GDM1 (cell line): ENCODE measurements at regions not wholly inside any gene's neighbourhood (a gene's known extent, or its start where the extent isn't known, plus 50 kb on each side); places are given as distances from the start of the nearest gene placed in this dataset.

ENCODE experiments used
- DNase-seq: peaks from one replicate; lab custom pipeline; 2025; lab: John Stamatoyannopoulos, UW

DNA sequence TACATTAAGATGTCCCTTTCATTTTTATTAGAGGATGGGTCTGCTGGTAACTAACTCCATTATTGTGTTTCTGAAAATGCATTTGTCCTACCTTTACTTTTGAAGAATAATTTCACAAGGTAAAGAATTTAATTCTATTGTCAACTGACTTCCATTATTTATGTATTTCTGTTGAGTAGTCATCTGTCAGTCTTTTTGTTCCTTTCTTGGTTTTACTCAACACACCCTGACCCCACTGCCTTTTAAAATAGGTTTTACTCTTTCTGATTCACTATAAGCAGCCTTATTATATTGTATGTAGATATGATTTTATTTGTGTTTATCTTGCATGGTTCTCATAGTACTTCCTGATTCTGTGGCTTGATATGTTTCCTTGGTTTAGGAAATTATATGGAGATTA is 237.5 kb downstream of the TGFB2 start:
- DNase-seq: no peak

DNA sequence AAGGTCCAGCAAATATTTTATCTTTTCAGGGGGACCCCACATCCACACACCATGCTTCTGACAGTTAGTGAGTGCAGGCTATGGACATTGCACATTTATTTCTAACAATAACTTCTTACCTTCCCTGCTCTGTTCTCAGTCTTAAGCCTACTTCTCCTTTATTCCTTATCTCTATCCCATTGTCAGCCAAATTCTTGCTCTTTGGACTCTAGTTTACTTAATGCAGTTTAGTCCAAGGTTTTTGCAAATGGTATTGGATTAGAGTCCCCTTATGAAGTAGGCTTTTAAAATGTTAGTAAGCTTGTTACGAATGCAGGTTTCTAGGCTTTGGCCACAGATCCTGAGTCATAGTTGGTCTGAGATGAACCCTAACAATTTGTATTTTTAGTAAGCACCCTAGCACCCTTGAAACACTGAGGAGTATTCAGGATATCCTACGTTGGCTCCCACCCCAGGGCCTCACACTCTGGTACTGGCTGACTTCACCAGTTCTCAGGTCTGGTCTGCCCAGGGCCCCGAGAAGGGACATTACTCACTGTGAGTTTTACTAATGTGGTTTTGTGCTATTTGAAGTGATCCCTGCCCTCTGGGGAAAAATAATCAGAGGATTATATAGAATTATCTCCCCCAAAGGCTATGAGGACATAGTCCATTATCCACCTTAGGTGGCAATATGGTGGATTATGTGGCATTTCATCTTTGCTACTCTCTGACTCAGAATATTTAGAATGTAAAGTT is 239.5 kb downstream of the TGFB2 start:
- no peak for DNase-seq

DNA sequence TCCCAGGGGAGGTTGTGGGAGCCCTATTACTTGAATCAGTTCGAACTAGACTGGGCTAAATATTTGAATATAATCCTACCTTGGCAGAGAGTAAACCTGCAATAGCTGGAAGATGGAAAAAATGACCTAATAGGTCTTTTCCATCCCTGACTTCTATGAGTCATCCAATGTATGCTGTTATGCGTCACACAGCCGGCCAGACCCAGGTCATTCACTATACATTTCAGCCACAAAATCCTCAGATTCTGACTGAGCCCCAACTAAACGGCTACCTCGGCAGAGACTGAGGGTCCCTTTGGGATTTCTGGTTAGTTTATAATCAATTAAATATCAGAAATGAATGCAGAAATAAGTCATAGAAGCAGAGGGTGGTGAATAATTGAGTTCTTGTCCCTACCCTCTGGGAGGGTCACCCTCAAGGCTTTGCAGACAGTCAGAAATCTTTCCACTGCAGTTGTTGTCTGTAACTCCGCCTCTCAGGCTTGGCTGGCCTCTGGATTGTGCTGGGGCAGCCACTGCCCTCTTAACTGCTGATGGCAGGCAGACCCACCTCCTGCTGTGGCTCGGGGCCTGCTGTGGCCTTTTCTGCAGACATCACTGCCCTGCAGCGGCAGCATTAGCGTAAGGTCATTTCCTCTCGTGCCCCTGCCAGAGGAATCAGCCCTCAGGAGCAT is 240.5 kb downstream of the TGFB2 start:
- no peak for DNase-seq

DNA sequence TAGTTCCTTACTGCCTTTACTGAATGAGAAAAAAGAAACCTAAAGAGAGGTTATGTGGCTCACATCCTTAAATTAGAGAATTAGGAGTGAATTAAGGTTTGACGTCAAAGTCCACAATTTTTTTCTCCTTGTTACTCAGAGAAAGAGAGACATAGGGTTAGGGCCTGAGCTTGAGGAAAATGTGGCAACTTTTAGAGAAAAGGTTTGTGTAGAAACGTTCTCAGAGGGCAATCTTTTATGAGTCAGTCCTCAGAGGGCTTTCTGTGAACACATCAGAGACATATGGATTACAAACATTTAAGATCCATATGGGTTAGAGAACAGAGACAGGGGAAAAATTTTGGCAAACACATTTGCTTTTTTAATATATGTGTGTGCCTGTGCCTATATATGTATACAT is 242.8 kb downstream of the TGFB2 start:
- DNase-seq: no peak

DNA sequence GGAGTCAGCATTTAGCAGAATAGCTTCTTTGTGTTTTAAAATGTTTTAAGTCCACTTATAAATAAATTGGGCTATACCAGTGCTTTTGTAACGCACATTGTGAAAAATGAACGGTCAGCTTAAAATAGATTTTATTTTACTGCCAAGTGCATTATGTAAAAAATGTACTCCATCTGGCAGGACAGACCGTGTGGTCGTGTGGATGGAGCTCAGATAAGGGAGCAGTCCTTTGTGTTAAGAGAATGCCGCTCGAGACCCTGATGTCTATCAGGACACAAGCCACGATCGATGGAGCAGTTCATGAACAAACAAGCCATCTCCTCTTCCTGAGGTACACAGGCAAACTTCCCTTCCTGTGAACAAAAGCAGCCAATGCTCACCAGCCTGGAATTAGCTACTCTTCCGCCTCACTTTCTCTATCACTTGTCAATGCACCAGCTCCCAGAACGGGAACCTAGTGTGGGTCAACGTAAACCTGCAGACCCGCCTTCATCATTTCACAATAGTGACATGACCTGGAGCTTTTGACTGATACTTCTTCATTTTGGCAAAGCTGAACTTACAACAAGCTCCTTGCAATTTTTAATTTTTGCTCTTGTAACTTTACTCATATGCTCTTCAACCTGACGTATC is 243.5 kb downstream of the TGFB2 start:
- DNase-seq: no peak

DNA sequence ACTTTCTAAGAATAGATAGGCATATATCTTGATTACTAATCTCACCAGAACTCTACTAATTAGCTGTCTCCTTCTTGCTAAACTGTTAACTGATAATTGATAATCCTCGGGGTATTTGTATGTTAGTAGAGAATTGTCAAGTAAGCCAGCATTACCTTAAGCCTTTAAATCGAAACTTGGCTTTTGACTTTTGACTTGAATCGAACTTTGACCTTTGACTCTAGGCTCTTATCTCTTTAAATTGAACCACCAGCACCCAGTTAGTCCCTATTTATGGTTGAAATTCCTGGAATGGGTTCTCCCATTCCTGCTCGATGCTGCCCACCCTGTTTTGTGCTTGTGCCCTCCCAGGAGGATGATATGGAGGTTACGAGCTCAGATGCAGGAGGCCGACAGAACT is 244.4 kb downstream of the TGFB2 start:
- no peak for DNase-seq

DNA sequence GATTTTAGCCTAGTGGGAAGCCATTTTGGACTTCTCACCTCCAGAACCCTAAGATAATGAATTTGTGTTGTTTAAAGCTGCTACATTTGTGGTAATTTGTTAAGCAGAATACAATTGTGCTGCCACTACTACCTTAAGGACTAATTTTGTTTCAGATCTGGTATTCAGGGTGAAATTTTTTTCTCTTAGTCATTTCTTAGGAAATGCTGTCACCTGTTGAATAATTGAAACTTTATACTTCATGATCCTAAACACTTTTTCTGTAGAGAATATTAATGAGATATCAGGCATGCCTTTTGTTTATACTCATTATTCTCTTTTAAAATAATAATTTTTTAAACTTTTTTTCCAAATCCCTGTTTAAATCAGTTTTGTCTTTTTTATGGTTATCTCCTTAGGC is 246.8 kb downstream of the TGFB2 start:
- no peak for DNase-seq

DNA sequence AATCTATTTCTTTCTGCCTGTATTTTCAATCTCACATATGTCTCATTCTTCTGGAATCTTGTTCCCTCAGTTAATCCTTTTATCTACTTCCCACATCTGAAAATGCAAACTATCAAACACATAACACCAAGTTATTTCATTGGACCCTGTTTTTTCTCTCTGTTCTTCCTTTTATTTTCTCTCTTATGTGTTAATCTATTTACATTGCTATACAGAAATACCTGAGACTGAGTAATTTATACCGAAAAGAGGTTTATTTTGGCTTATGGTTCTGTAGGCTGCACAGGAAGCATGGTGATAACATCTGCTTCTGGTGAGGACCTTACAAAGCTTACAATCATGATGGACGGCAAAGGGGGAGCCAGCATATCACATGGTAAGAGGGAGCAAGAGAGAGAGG is 247.6 kb downstream of the TGFB2 start:
- DNase-seq: no peak

DNA sequence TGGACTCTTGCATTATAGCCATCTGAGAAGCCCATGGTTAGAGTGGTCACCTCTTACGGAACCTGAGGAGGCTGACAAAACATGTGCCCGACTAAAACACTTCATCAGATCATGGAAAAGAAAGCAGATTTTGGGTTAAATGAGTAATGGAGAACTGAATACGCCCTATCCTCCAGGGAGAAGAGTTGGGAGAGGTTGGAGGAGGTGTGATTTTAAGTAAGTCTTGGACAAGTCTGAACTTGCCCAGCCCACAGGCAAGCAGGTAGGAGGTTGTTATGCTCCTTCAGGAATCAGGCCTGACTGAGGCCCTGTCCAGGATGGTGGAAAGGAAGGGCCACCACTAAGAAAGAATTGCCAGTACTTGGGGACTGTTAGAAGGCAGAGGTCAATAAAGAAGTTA is 255.8 kb downstream of the TGFB2 start:
- DNase-seq: no peak

DNA sequence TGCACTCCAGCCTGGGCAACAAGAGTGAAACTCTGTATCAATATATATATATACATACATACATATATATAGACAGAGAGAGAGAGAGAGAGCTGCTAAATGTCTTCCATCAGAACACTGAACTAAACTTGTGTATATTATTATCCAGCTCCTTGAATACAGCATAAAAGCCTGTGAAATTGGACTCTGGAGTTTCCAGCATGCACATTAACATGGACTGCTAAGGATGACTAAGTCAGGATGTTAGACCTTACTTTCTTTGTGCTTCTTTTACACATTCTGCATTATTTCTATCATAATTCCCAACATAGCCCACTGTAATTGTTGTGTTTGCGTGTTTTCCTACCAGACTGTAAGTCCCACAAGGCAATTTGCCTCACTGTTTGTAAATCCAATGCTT is 259.1 kb downstream of the TGFB2 start:
- no peak for DNase-seq

DNA sequence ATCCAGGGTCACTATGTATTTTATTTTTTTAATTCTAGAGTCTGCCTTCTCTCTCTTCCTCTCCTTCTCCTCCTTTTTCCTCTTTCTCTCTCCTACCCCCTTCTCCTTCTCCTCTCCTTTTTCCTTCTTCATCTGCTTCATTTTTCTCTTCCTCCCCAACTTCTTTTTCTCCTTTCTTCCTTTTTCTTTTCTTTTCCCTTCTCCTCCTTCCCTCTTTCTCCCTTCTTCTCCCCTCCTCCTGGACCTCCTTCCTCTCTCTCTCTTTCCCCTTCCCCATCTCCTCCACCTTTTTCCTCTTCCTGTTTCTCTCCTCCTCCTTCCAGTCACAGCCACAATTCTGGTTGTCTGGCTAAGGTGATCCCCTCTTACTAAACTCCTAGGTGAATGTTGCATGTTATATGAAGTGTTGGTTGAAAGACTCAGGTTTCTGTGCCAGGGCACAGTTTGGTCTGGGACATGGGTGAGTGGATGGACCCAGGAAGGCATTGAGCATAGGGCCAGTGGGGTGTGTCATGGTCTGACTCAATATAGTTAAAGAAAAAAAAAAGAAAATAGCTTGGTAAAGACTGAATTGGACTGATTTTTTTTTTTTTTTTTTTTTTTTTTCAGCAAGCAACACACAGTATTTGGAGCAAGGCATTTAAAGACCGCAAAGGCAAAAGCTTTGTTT is 266.9 kb downstream of the TGFB2 start:
- no peak for DNase-seq

DNA sequence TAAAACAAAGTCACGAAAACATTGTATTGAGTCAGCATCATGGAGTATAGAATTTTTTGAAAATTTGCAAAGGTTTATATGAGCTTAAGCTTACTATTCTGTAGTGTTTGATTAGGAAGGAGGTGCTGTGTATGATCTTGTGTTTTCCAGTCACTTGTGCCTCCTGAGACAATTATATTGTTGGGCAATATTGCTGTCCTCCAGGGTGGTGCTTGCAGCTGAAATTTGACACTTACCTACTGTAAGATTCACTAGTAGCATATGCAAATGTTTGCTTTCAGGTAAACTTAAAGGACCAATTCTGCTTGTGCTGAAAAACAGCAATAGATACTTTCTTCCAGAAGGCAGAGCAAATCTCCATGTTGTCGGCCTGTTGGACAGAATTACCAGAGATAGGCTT is 268.0 kb downstream of the TGFB2 start:
- DNase-seq: no peak

DNA sequence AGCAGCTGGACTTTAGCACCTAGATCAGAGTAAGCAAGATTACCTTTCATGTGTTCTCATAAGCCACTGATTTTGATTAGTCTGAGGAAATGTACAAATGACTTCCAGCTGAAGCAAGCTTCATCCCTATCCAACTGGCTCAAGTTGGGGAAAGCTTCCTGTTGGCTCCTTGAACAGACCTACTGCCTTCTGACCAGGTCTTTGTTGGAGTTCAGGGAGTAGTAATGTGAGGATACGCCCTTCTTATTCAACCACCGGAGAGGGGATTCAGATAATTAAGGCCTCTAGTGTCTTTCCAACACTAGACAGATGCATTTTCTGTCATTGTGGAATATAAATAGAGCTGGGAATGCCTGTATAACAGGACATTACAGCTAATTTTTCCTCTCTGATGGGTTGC is 268.9 kb downstream of the TGFB2 start:
- DNase-seq: no peak

DNA sequence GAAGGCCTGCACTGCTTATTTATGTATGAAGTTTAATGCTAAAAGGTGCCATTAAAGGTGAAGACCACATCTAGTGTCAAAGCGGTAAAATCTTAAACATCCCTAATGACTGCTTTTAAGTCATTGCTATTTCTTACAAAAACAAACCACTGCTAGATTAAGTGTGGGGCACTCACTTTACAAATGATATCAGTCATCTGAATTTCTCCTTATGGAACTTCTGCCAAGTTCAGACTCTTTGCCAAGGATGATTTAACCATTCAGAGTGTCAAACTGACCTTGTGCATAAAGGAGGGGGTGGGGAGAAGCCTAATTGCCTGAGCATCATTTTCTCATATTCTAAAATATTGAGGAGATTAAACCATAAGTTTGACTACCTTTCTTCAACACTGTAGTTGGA is 271.5 kb downstream of the TGFB2 start:
- DNase-seq: no peak

DNA sequence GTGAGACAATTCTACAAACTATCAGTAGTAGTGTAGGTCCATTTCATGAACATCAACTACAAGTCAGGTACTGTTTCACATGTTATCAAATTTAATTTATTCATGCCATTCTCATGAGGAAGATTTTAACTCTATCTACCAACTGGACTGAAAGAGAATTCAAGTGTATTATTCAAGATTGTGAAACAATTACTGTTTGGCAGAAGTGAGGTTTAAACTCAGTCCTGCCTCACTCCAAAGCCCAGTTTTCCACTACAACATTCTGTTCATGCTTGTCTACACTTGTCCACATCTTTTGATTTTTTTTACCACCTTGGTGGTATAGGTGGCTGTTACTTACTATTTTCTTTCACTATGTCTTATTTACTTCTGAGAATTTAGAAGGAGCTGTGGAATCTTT is 272.9 kb downstream of the TGFB2 start:
- DNase-seq: no peak

DNA sequence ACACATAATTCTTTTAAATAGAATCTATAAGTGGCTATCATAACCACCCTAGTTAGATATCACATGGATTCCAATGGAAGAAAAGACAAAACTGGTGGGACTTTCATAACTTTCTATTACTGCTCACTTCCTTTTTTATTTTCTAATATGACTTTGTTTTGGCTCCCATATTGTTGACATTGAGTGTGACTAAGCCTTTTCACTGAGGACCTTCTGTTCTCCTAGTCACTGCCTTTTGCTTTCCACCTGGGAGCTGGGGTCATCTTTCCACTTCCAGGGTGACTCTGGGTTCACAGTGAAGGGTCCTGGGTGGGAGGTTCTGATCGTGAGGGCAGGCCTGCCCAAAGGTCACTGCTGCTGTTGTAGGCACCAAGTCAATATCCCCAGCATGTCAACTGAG is 275.8 kb downstream of the TGFB2 start:
- no peak for DNase-seq

DNA sequence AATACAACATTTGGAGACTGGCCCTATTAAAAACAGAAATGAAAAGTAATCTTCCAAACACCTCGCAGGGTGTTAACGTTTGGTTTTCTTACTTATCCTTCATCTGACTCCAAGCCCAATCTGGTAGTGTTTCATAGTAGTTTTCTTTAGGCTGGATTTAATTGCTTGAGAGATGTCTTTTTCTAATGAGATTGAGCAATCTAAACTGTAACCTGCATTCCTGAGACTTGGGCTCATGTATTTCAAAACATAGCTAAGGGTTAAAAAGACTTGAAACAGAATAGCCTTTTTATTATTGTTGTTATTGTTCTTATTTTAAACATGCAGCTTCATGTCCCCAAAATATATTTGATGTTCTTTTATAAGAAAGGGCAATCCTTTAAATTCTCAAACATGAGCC is 278.9 kb downstream of the TGFB2 start:
- no peak for DNase-seq

DNA sequence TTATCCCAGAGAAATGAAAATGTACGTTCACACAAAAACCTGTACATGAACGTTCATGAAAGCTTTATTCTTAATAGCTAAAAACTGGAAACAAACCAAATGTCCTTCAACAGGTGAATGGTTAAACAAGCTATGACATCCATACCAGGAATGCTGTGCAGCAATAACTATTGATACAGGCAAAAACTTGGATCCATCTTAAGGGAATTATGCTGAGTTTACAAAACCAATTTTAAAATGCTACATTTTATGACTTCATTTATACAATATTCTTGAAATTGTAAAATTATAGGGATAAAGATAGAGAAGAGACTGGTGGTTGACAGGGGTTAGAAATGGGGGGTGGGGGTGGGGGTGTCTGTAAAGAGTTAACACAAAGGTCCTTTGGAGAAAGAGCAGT is 280.3 kb downstream of the TGFB2 start:
- DNase-seq: no peak

DNA sequence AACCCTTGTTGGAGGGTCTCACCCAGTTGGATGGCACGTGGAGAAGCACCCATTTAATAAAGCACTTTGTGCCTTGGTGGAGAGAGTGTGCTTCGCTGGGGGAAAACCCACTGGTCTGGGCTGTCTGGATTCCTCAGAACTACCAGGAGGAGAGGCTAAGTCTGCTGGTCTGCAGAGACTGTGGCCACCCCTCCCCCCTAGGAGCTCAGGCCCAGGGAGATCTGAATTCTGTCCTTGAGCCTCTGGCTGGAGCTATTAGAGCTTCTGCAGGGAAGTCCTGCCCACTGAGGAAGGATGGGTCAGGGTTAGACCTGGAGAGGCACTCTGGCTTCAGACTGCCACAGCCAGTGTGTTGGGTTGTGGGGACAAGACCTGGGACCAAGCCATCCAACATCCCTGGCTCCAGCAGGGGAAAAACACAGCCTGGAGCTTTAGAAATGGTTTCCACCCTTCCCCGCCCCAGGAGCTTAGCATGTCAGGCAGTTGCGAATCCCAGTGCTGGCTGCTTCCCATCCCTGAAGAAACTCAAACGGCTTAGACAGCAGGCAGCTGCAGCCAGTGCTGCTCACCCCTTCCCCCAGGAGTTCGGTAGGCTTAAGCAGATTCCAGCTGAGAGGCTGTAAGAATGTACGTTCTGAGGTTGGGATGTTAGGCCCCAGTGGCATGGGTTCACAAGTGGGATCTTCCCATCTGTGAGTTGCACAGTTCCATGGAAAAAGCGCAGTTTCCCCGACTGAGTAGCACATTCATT is 288.3 kb downstream of the TGFB2 start:
- DNase-seq: no peak

DNA sequence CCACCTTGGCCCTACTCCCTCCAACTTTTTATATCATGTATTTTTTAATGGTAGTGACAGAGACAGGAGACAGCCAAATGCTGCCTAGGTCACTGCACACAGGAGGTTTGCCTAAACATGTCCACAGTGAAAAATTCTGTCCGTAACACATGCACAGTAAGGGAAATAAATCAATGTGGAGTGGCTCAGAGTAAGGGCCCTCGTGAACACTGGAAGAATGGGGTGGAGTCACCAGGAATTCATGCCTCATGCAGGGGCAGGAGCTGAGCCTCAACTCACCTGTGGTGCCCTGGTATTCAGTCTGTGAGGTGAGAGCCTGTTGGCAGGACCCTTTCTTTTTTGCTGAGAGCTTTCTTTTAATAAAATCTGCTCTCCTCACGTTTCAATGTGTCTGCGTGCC is 289.1 kb downstream of the TGFB2 start:
- DNase-seq: no peak

DNA sequence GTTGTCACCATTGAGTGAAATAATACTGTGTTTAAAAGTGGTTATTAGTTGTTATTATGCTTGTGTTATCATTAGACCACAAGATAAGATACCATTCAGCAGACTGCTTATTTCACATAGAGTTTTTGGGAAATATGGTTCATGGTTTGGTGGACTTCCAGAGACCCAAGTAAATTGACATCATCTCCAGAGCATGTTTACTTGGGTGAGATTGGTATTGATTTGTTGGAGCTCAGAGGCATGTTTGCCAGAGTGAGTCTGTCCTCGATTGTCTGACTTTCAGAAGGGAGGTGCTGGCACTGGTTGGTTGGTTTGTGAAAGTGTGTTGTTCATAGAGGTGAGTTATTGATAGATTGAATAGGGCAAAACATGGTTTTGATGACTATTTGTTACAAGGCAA is 291.4 kb downstream of the TGFB2 start:
- no peak for DNase-seq

DNA sequence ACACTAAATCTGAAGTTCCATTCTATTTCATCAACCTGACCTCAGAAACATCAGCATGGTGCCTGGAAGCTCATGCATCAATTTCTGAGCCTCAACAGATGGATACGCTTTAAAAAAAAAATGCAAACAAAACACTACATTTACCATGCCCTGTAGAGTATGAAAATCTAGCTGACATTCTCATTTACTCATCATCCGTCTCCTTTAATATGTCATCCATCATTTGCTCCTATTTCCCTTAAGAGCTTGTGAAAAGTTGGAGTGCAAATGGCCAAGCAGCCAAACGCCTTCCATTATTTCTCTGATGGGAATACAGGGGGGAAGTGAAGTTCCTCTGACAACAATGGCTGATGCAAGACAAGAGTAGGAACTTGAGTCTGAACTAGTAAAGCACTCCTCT is 295.0 kb downstream of the TGFB2 start:
- no peak for DNase-seq
